Liver (tissue), 8 donors: ENCODE measurements at regions not wholly inside any gene's neighbourhood (a gene's known extent, or its start where the extent isn't known, plus 50 kb on each side); places are given as distances from the start of the nearest gene placed in this dataset.

Source experiments
- DNase-seq: peaks from one replicate; pipeline ENCODE4 v3.0.0-alpha.2; 2017; ENCODE audit warnings: low spot score
- H3K27ac ChIP-seq, 2 donors: one replicate each; pipeline ENCODE4 v1.7.0; 2013; ENCODE audit warnings: inconsistent platforms in 2 of 2, low read length in 2 of 2, control low read depth in 1 of 2, low read depth in 1 of 2, mild to moderate bottlenecking in 1 of 2
- H3K27me3 ChIP-seq, 4 donors: one replicate each; pipeline versions ENCODE4 v1.6.1 to v1.7.0; 2013; ENCODE audit warnings: low read length in 3 of 4, inconsistent platforms in 1 of 4, mild to moderate bottlenecking in 1 of 4, moderate library complexity in 1 of 4; ENCODE audit not compliant: control insufficient read depth in 4 of 4, insufficient read depth in 4 of 4
- H3K36me3 ChIP-seq, 4 donors: one replicate each; pipeline versions ENCODE4 v1.6.1 to v1.7.0; 2013; ENCODE audit warnings: low read length in 3 of 4, mild to moderate bottlenecking in 3 of 4, low read depth in 1 of 4, moderate library complexity in 1 of 4; ENCODE audit not compliant: control insufficient read depth in 4 of 4, insufficient read depth in 3 of 4
- H3K4me1 ChIP-seq, 4 donors: one replicate each; pipeline versions ENCODE4 v1.6.1 to v1.7.0; 2013; ENCODE audit warnings: low read length in 3 of 4, mild to moderate bottlenecking in 3 of 4, moderate library complexity in 1 of 4; ENCODE audit not compliant: control insufficient read depth in 4 of 4, insufficient read depth in 4 of 4
- H3K4me3 ChIP-seq, 3 donors: one replicate each; pipeline versions ENCODE4 v1.6.1 to v1.7.0; 2013; ENCODE audit warnings: low read length in 3 of 3, control low read depth in 1 of 3, low read depth in 1 of 3, mild to moderate bottlenecking in 1 of 3
- H3K9ac ChIP-seq, 2 donors: one replicate each; pipeline ENCODE4 v1.7.0; 2013; ENCODE audit warnings: low read length in 2 of 2, mild to moderate bottlenecking in 2 of 2, moderate library complexity in 2 of 2, control low read depth in 1 of 2, low read depth in 1 of 2
- H3K9me3 ChIP-seq, 4 donors: one replicate each; pipeline versions ENCODE4 v1.6.1 to v1.7.0; 2013; ENCODE audit warnings: low read length in 3 of 4; ENCODE audit not compliant: control insufficient read depth in 4 of 4
- EGR1 ChIP-seq, 2 donors: IDR thresholded peaks; 2 replicates each; pipeline ENCODE4 v1.6.1; 2016 to 2018; ENCODE audit warnings: antibody characterized with exemption in 2 of 2, low read depth in 2 of 2
- FOXA1 ChIP-seq: IDR thresholded peaks from 2 replicates; pipeline ENCODE4 v1.6.1; 2016; ENCODE audit warnings: antibody characterized with exemption
- FOXA2 ChIP-seq: IDR thresholded peaks from 2 replicates; pipeline ENCODE4 v1.6.1; 2016; ENCODE audit warnings: antibody characterized with exemption
- GABPA ChIP-seq, 2 donors: IDR thresholded peaks in 1 of 2; conservative IDR thresholded peaks in 1 of 2; 2 replicates each; pipeline ENCODE4 v1.6.1; 2016; ENCODE audit warnings: antibody characterized with exemption in 2 of 2, mild to moderate bottlenecking in 1 of 2, moderate library complexity in 1 of 2
- HNF4A ChIP-seq, 2 donors: conservative IDR thresholded peaks; 2 replicates each; pipeline ENCODE4 v1.6.1; 2016; ENCODE audit warnings: antibody characterized with exemption in 2 of 2, mild to moderate bottlenecking in 2 of 2
- NR2F2 ChIP-seq: IDR thresholded peaks from 2 replicates; pipeline ENCODE4 v1.6.1; 2016; ENCODE audit warnings: antibody characterized with exemption
- SP1 ChIP-seq: IDR thresholded peaks from 2 replicates; pipeline ENCODE4 v1.6.1; 2018; ENCODE audit warnings: antibody characterized with exemption, mild to moderate bottlenecking
- YY1 ChIP-seq: IDR thresholded peaks from 2 replicates; pipeline ENCODE4 v1.6.1; 2016; ENCODE audit warnings: antibody characterized with exemption, mild to moderate bottlenecking
- WGBS: extraction: QIAGEN DNeasy Blood & Tissue Kit; methylation state at CpG from one replicate; pipeline ENCODE4 v1.1.7; 2013; 5-methylcytosine and 5-hydroxymethylcytosine counted together
- TF ChIP-seq, protein P1 (sequence below): IDR thresholded peaks from 2 replicates; pipeline ENCODE4 v1.6.1; 2016; ENCODE audit warnings: antibody characterized with exemption
- TF ChIP-seq, protein P2 (sequence below): fragments of 150-350 bp; IDR thresholded peaks from 2 replicates; pipeline ENCODE4 v1.5.1; 2017; ENCODE audit warnings: improper control_type of control experiment, low read depth, low read length; ENCODE audit not compliant: missing input control
- TF ChIP-seq, protein P3 (sequence below): IDR thresholded peaks from 2 replicates; pipeline ENCODE4 v1.6.1; 2016; ENCODE audit warnings: antibody characterized with exemption, mild to moderate bottlenecking
- TF ChIP-seq, protein P4 (sequence below): IDR thresholded peaks from 2 replicates; pipeline ENCODE4 v1.6.1; 2016; ENCODE audit warnings: antibody characterized with exemption
- donor health status: healthy.
- donor health status: healthy.
- donor health status: healthy.
- donor health status: healthy.
- donor health status: healthy.

DNA sequence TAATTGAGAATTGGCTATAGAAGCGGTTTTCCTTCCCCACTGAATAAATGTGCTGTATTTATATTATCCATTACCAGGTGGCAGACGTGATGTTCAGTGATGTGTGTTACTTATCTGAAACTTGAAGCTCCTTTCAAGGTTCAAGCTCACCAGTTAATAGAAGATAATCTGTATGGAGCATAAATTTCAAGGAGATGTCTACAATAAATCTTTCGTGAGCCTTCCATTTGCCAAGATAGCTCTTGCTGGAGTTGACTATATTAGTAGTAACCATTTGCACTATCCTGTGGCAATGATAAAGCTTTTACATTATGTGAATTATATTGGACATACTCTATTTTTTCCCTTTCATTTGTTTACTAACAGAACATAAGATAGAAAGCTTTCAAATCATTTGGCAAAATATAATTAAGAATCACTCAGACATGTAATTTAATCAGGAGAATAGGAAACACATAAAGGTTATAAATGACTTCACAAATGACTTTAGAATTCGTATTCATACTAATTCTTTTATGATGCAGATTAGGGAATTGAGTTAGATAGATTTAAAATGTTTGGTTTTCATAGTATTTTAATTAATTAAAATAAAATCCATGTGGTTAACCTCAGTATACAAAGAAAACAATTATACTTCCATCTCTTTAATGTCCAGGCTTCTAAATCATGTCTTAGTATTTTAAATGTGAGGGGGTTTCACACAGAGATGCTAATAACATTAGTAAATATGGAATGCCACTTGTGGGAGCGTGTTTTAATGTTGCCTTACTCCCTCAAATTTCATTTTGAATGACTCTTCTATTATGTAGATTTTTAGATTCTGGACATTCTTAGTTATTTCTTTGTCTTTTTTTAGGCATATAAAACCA, 664.4 kb upstream of the CDH8 start:
- Histone ChIP-seq H3K27ac (no peak overlapping the region), H3K9ac (no peak overlapping the region), H3K27me3 (peaks cover 0 to 2% (median 0%) of the 10 kb centered on the region in 4 donors), H3K36me3 (no peaks in the 10 kb centered on the region), H3K4me3 (no peak overlapping the region), H3K4me1 (no peaks in the 10 kb centered on the region), H3K9me3 (no peaks in the 10 kb centered on the region)
- TF ChIP-seq FOXA2 (no peak), EGR1 (IDR thresholded peaks at IDR 0.05; ENCODE audit: low read depth in 2 of 2) (no peak), YY1 (no peak), SP1 (no peak), HNF4A (conservative IDR thresholded peaks at IDR 0.05) (no peak), FOXA1 (no peak), GABPA (IDR thresholded peaks at IDR 0.05 in 1 of 2, conservative IDR thresholded peaks at IDR 0.05 in 1 of 2) (no peak), NR2F2 (no peak)
- TF ChIP-seq, protein P1, sequence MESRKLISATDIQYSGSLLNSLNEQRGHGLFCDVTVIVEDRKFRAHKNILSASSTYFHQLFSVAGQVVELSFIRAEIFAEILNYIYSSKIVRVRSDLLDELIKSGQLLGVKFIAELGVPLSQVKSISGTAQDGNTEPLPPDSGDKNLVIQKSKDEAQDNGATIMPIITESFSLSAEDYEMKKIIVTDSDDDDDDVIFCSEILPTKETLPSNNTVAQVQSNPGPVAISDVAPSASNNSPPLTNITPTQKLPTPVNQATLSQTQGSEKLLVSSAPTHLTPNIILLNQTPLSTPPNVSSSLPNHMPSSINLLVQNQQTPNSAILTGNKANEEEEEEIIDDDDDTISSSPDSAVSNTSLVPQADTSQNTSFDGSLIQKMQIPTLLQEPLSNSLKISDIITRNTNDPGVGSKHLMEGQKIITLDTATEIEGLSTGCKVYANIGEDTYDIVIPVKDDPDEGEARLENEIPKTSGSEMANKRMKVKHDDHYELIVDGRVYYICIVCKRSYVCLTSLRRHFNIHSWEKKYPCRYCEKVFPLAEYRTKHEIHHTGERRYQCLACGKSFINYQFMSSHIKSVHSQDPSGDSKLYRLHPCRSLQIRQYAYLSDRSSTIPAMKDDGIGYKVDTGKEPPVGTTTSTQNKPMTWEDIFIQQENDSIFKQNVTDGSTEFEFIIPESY, result no peak
- TF ChIP-seq, protein P2, sequence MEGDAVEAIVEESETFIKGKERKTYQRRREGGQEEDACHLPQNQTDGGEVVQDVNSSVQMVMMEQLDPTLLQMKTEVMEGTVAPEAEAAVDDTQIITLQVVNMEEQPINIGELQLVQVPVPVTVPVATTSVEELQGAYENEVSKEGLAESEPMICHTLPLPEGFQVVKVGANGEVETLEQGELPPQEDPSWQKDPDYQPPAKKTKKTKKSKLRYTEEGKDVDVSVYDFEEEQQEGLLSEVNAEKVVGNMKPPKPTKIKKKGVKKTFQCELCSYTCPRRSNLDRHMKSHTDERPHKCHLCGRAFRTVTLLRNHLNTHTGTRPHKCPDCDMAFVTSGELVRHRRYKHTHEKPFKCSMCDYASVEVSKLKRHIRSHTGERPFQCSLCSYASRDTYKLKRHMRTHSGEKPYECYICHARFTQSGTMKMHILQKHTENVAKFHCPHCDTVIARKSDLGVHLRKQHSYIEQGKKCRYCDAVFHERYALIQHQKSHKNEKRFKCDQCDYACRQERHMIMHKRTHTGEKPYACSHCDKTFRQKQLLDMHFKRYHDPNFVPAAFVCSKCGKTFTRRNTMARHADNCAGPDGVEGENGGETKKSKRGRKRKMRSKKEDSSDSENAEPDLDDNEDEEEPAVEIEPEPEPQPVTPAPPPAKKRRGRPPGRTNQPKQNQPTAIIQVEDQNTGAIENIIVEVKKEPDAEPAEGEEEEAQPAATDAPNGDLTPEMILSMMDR, result no peak
- TF ChIP-seq, protein P3, sequence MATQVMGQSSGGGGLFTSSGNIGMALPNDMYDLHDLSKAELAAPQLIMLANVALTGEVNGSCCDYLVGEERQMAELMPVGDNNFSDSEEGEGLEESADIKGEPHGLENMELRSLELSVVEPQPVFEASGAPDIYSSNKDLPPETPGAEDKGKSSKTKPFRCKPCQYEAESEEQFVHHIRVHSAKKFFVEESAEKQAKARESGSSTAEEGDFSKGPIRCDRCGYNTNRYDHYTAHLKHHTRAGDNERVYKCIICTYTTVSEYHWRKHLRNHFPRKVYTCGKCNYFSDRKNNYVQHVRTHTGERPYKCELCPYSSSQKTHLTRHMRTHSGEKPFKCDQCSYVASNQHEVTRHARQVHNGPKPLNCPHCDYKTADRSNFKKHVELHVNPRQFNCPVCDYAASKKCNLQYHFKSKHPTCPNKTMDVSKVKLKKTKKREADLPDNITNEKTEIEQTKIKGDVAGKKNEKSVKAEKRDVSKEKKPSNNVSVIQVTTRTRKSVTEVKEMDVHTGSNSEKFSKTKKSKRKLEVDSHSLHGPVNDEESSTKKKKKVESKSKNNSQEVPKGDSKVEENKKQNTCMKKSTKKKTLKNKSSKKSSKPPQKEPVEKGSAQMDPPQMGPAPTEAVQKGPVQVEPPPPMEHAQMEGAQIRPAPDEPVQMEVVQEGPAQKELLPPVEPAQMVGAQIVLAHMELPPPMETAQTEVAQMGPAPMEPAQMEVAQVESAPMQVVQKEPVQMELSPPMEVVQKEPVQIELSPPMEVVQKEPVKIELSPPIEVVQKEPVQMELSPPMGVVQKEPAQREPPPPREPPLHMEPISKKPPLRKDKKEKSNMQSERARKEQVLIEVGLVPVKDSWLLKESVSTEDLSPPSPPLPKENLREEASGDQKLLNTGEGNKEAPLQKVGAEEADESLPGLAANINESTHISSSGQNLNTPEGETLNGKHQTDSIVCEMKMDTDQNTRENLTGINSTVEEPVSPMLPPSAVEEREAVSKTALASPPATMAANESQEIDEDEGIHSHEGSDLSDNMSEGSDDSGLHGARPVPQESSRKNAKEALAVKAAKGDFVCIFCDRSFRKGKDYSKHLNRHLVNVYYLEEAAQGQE, result no peak
- TF ChIP-seq, protein P4, sequence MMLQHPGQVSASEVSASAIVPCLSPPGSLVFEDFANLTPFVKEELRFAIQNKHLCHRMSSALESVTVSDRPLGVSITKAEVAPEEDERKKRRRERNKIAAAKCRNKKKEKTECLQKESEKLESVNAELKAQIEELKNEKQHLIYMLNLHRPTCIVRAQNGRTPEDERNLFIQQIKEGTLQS, result no peak
- WGBS, result 57% methylated on average over 5 of the region's 5 CpGs
- DNase-seq, result no peak

DNA sequence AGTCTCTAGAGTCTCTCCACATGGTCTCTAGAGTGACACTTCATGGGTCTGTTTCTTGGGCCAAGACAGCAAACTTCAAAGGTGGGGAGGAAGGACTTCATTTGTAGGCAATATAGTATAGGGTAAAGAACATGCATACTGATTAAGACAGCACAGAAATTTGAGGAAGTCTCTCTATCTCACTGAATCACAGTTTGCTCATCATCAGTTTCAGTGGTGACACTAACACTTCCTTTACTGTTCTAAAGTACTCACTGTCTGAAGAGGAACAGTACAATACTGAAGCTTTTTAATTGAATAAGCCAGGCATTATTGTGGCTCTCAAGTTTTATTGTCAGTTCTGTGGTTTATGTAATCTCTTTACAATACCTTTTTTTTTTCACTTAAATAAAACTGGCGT, 656.4 kb upstream of the CDH8 start:
- no peaks in the 10 kb centered on the region for H3K27me3 ChIP-seq
- H3K4me3 ChIP-seq, result no peak overlapping the region
- H3K9me3 ChIP-seq, result peaks cover 0 to 3% (median 1%) of the 10 kb centered on the region in 4 donors
- no peak overlapping the region for H3K9ac ChIP-seq
- TF ChIP-seq EGR1 (IDR thresholded peaks at IDR 0.05; ENCODE audit: low read depth in 2 of 2) (no peak), HNF4A (conservative IDR thresholded peaks at IDR 0.05) (no peak)
- TF ChIP-seq, protein P4, result no peak
- H3K4me1 ChIP-seq, result no peaks in the 10 kb centered on the region
- no peak for DNase-seq
- H3K27ac ChIP-seq, result no peak overlapping the region
- H3K36me3 ChIP-seq, result no peaks in the 10 kb centered on the region
- 39% methylated on average over 1 of the region's 1 CpG for WGBS
